ENCODE measurements at regions not wholly inside any gene's neighbourhood (a gene's known extent, or its start where the extent isn't known, plus 50 kb on each side); places are given as distances from the start of the nearest gene placed in this dataset.

- no peak for DNase-seq
Measured at GRCh38 chr13:33373624-33374023, 88.1 kb upstream of the STARD13 start.

- no peak for DNase-seq
Measured at GRCh38 chr13:33375421-33375820, 89.9 kb upstream of the STARD13 start.

- no peak for DNase-seq
Measured at GRCh38 chr13:33376212-33376611, 90.7 kb upstream of the STARD13 start.

- DNase-seq, result no peak
Measured at GRCh38 chr13:33377411-33377810, 91.9 kb upstream of the STARD13 start.

- no peak for DNase-seq
Measured at GRCh38 chr13:33377825-33378224, 92.3 kb upstream of the STARD13 start.

- peak; percentile 24 for DNase-seq
Measured at GRCh38 chr13:33379608-33380007, 94.1 kb upstream of the STARD13 start.

- DNase-seq, result no peak
Measured at GRCh38 chr13:33380487-33381079, 95.0 kb upstream of the STARD13 start.

GRCh38 chr13:33381180-33381579, 95.6 kb upstream of the STARD13 start:
- DNase-seq, result no peak

- DNase-seq, result no peak
Measured at GRCh38 chr13:33381906-33382305, 96.4 kb upstream of the STARD13 start.

- no peak for DNase-seq
Measured at GRCh38 chr13:33383724-33384577, 98.4 kb upstream of the STARD13 start.

- no peak for DNase-seq
Measured at GRCh38 chr13:33388286-33388998, 102.9 kb upstream of the STARD13 start.

GRCh38 chr13:33392794-33393405, 107.3 kb upstream of the STARD13 start:
- DNase-seq, result no peak

- DNase-seq, result no peak
Measured at GRCh38 chr13:33394294-33394932, 108.9 kb upstream of the STARD13 start.

- DNase-seq, result peak; percentile 54
Measured at GRCh38 chr13:33401238-33401637, 115.7 kb upstream of the STARD13 start.

GRCh38 chr13:33402975-33403374, 117.4 kb upstream of the STARD13 start:
- DNase-seq, result no peak

- no peak for DNase-seq
Measured at GRCh38 chr13:33403807-33404362, 118.3 kb upstream of the STARD13 start.

- no peak for DNase-seq
Measured at GRCh38 chr13:33405371-33405770, 119.8 kb upstream of the STARD13 start.

GRCh38 chr13:33409673-33410510, 124.3 kb upstream of the STARD13 start:
- no peak for DNase-seq

GRCh38 chr13:33410619-33411018, 125.1 kb upstream of the STARD13 start:
- no peak for DNase-seq

- no peak for DNase-seq
Measured at GRCh38 chr13:33411312-33411711, 125.8 kb upstream of the STARD13 start.

GRCh38 chr13:33415822-33416221, 130.3 kb upstream of the STARD13 start:
- DNase-seq, result no peak

All from DMS153 (cell line).